Pancreas (tissue), 10 donors: ENCODE measurements at regions not wholly inside any gene's neighbourhood (a gene's known extent, or its start where the extent isn't known, plus 50 kb on each side); places are given as distances from the start of the nearest gene placed in this dataset.
"Not testable (repeated sequence)": the region's sequence is repeated elsewhere in the genome, so short reads cannot be mapped to it uniquely, and the experiment has no call there.

Source experiments
- ATAC-seq, 4 donors: fragments of 200-7000 bp; cut with Tn5 transposase; one replicate each; pipeline versions ENCODE4 v1.8.0 to v1.9.1; 2020; ENCODE audit warnings: mild to moderate bottlenecking in 4 of 4, moderate library complexity in 4 of 4
- DNase-seq, 6 donors: peaks; one replicate each; pipeline ENCODE4 v3.0.0-alpha.2; 2020
- FAIRE-seq: peaks from 2 replicates; lab custom pipeline; 2012; peaks lifted over from hg19 to GRCh38; lab: Jason Lieb, UNC
- H3K27ac ChIP-seq, 4 donors: fragments of 200-600 bp; sonication (generic); 1 replicate in 3 of 4; 2 replicates in 1 of 4; pipeline versions ENCODE4 v1.5.0 to v1.8.0; 2020
- H3K27me3 ChIP-seq, 4 donors: fragments of 200-600 bp; one replicate each; pipeline ENCODE4 v1.8.0; 2021
- H3K36me3 ChIP-seq, 3 donors: fragments of 200-600 bp; sonication (generic) in 1 of 3; one replicate each; pipeline versions ENCODE4 v1.5.0 to v1.8.0; 2020 to 2021
- H3K4me1 ChIP-seq, 3 donors: fragments of 200-600 bp; one replicate each; pipeline ENCODE4 v1.8.0; 2021
- H3K4me3 ChIP-seq, 4 donors: fragments of 200-600 bp; sonication (generic) in 2 of 4; one replicate each; pipeline versions ENCODE4 v1.5.0 to v1.8.0; 2020 to 2021
- H3K9me3 ChIP-seq, 4 donors: fragments of 200-600 bp; one replicate each; pipeline ENCODE4 v1.8.0; 2021
- WGBS, 2 donors: extraction: QIAGEN DNeasy Blood & Tissue Kit; methylation state at CpG; one replicate each; pipeline ENCODE4 v1.1.7; 2013; 5-methylcytosine and 5-hydroxymethylcytosine counted together
- intact Hi-C, 3 donors: fragments of 100-400 bp; cut with DNase I; formaldehyde crosslinking; loops; one replicate each; pipeline versions ENCODE4 v1.11.1 to v1.14.2; 2022
- TF ChIP-seq, protein P1 (sequence below), 4 donors: fragments of 200-600 bp; sonication (generic) in 3 of 4; IDR thresholded peaks; one replicate each; pipeline versions ENCODE4 v1.5.0 to v1.8.0; 2021; ENCODE audit warnings: antibody characterized with exemption in 4 of 4
- donor health status: healthy with polysubstance abuse.
- donor health status: DM: no; HTN: no; CAD: no; lungs with moderate emphysema.
- donor health status: DM: no; HTN: no; CAD: no.
- donor health status: control.
- donor health status: control.
- donor health status: Bipolar disorder and iron deficiency.
- donor health status: DM: yes; HTN: yes; CAD: no.
- donor health status: DM: no; HTN: no; CAD: no.
- donor health status: DM: no; HTN: no; CAD: no.
- donor health status: DM: yes; HTN: yes; CAD: no.

DNA sequence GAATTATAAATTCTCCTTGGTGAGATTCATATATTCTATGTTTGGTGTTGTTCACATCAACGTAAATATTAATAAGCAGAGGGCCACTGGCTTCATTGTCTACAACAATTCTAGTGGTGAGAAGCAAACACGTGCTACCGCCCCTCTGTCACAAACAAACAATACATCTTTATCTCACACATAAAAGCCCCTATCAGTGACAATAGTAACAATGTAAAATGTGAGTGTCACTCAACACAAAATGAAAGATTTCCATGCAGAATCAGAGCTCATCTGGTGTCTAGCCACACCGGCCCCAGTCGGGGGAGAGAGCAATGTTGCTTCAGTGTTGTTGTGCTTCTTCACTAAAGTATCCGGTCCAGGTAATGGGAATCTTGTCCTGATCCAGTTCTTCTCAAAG lies 932.6 kb downstream of the SOCS6 start:
- Histone ChIP-seq H3K27me3 (no peaks in the 10 kb centered on the region), H3K27ac (no peak overlapping the region), H3K4me1 (no peaks in the 10 kb centered on the region), H3K9me3 (no peaks in the 10 kb centered on the region), H3K36me3 (no peaks in the 10 kb centered on the region), H3K4me3 (no peak overlapping the region)
- FAIRE-seq (no peak), DNase-seq (no peak), ATAC-seq (no peak)
- intact Hi-C loops = no loop called here
- TF ChIP-seq, protein P1, sequence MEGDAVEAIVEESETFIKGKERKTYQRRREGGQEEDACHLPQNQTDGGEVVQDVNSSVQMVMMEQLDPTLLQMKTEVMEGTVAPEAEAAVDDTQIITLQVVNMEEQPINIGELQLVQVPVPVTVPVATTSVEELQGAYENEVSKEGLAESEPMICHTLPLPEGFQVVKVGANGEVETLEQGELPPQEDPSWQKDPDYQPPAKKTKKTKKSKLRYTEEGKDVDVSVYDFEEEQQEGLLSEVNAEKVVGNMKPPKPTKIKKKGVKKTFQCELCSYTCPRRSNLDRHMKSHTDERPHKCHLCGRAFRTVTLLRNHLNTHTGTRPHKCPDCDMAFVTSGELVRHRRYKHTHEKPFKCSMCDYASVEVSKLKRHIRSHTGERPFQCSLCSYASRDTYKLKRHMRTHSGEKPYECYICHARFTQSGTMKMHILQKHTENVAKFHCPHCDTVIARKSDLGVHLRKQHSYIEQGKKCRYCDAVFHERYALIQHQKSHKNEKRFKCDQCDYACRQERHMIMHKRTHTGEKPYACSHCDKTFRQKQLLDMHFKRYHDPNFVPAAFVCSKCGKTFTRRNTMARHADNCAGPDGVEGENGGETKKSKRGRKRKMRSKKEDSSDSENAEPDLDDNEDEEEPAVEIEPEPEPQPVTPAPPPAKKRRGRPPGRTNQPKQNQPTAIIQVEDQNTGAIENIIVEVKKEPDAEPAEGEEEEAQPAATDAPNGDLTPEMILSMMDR (IDR thresholded peaks at IDR 0.05) = no peak
- WGBS, 2 donors = 49 to 52% methylated on average over 6 of the region's 6 CpGs

GRCh38 chr18:71212739-71213138 lies 923.9 kb downstream of the SOCS6 start:
- intact Hi-C loops, H3K4me1 ChIP-seq, H3K9me3 ChIP-seq, H3K36me3 ChIP-seq, FAIRE-seq, H3K27me3 ChIP-seq, H3K27ac ChIP-seq: not testable (repeated sequence)
- peak overlapping the region in 1 of 4 donors; percentile 23 for H3K4me3 ChIP-seq
- DNase-seq (peak in 3 of 6 donors; percentile 25 to 58 (median 49)), ATAC-seq (peak in 1 of 4 donors; percentile 12)
- WGBS, 2 donors = 83 to 89% methylated on average over 26 of the region's 26 CpGs

- no peak overlapping the region for H3K27ac ChIP-seq
- peak in 2 of 6 donors; percentile 51 to 54 for DNase-seq
- no peak for FAIRE-seq
- 78 to 85% methylated on average over 6 to 12 of the region's 33 CpGs for WGBS, 2 donors
- H3K4me1 ChIP-seq = no peaks in the 10 kb centered on the region
- peak in 1 of 4 donors; percentile 58 for ATAC-seq
- H3K9me3 ChIP-seq = no peaks in the 10 kb centered on the region
- TF ChIP-seq, protein P1 (IDR thresholded peaks at IDR 0.05) = no peak
- intact Hi-C loops = no loop called here
- H3K4me3 ChIP-seq = no peak overlapping the region
- no peaks in the 10 kb centered on the region for H3K27me3 ChIP-seq
- H3K36me3 ChIP-seq = no peaks in the 10 kb centered on the region
These were observed 923.4 kb downstream of the SOCS6 start for GRCh38 chr18:71212222-71212621.

GRCh38 chr18:71209944-71210343 lies 921.1 kb downstream of the SOCS6 start:
- no peak for DNase-seq
- Histone ChIP-seq H3K27me3 (no peaks in the 10 kb centered on the region), H3K36me3 (no peaks in the 10 kb centered on the region), H3K4me1 (no peaks in the 10 kb centered on the region), H3K4me3 (no peak overlapping the region), H3K9me3 (no peaks in the 10 kb centered on the region), H3K27ac (no peak overlapping the region)
- intact Hi-C loops = no loop called here
- 34 to 44% methylated on average over 2 of the region's 2 CpGs for WGBS, 2 donors
- no peak for FAIRE-seq
- TF ChIP-seq, protein P1 (IDR thresholded peaks at IDR 0.05) = no peak
- no peak for ATAC-seq

- FAIRE-seq = no peak
- no peaks in the 10 kb centered on the region for H3K4me1 ChIP-seq
- 13% methylated on average over 1 of the region's 1 CpG for WGBS, 2 donors
- intact Hi-C loops = no loop called here
- no peaks in the 10 kb centered on the region for H3K9me3 ChIP-seq
- H3K4me3 ChIP-seq = no peak overlapping the region
- H3K36me3 ChIP-seq = no peaks in the 10 kb centered on the region
- no peaks in the 10 kb centered on the region for H3K27me3 ChIP-seq
- ATAC-seq = no peak
- TF ChIP-seq, protein P1 (IDR thresholded peaks at IDR 0.05) = no peak
- no peak for DNase-seq
- no peak overlapping the region for H3K27ac ChIP-seq
These were observed 905.6 kb downstream of the SOCS6 start for GRCh38 chr18:71194438-71194837.
